K562 (cell line): ENCODE measurements at regions not wholly inside any gene's neighbourhood (a gene's known extent, or its start where the extent isn't known, plus 50 kb on each side); places are given as distances from the start of the nearest gene placed in this dataset.

ENCODE experiments used
- ATAC-seq: fragments of 200-7000 bp; cut with Tn5 transposase; 3 replicates; pipeline ENCODE4 v1.9.1; 2020; ENCODE audit warnings: moderate library complexity
- BruUV-seq: library from RNA; stranded (reverse); fragments of 400-500 nt; replicated peaks from 2 replicates; lab custom pipeline; 2021; lab: Mats Ljungman, UMichigan
- CTCF ChIA-PET: fragments of 300-600 bp; formaldehyde crosslinking; extraction: SDS; loops from one replicate; lab custom pipeline; 2021; ENCODE audit warnings: low intra/inter-chr PET ratio; lab: Yijun Ruan, JAX
- POLR2A ChIA-PET: fragments of 300-600, 350-650 bp; sonication (Branson Sonifier 250); formaldehyde crosslinking; extraction: SDS; loops from one replicate; lab custom pipeline; 2021; ENCODE audit warnings: antibody characterized with exemption, inconsistent platforms; lab: Yijun Ruan, JAX
- DNase-seq, 4 experiments: peaks; one replicate each; pipeline versions ENCODE4 v3.0.0 to v3.0.0-alpha.2; 2011 to 2018; ENCODE audit warnings: low spot score in 3 of 4, mixed read lengths in 3 of 4; ENCODE audit errors: extremely low read depth in 1 of 4
- FAIRE-seq: peaks from 2 replicates; lab custom pipeline; 2011; peaks lifted over from hg19 to GRCh38; lab: Jason Lieb, UNC
- H2AFZ ChIP-seq: 2 replicates; pipeline ENCODE4 v1.6.0; 2011; ENCODE audit warnings: low read depth, low read length, control low read depth, inconsistent platforms
- H3K27ac ChIP-seq: fragments of 200-600 bp; 3 replicates; pipeline ENCODE4 v1.8.0; 2011; ENCODE audit warnings: low read depth, mild to moderate bottlenecking, control low read depth, inconsistent platforms, low read length, moderate library complexity, mixed read lengths; ENCODE audit errors: extremely low read depth
- H3K27me3 ChIP-seq, 2 experiments: fragments of 300-600 bp in 1 of 2; 2 replicates in 1 of 2; 3 replicates in 1 of 2; pipeline versions ENCODE4 v1.6.0 to v1.8.0; 2011; ENCODE audit warnings: inconsistent platforms in 2 of 2, low read length in 2 of 2, mild to moderate bottlenecking in 1 of 2, mixed read lengths in 1 of 2, moderate library complexity in 1 of 2; ENCODE audit not compliant: control insufficient read depth in 2 of 2, insufficient read depth in 2 of 2
- H3K36me3 ChIP-seq: fragments of 300-600 bp; 3 replicates; pipeline ENCODE4 v1.8.0; 2011; ENCODE audit warnings: mild to moderate bottlenecking, low read length, inconsistent platforms; ENCODE audit not compliant: control insufficient read depth, insufficient read depth
- H3K4me1 ChIP-seq, 2 experiments: fragments of 200-600 bp in 1 of 2; replicated peaks in 1 of 2; 2 replicates in 1 of 2; 3 replicates in 1 of 2; pipeline versions ENCODE4 v1.5.1 to v1.8.0; 2011; ENCODE audit warnings: inconsistent platforms in 2 of 2, low read length in 2 of 2, mild to moderate bottlenecking in 1 of 2, mixed read lengths in 1 of 2, moderate library complexity in 1 of 2; ENCODE audit not compliant: control insufficient read depth in 2 of 2, insufficient read depth in 2 of 2
- H3K4me2 ChIP-seq: 2 replicates; pipeline ENCODE4 v1.6.1; 2011; ENCODE audit warnings: low read length, control low read depth, inconsistent platforms, mixed read lengths; ENCODE audit not compliant: insufficient read depth
- H3K4me3 ChIP-seq: fragments of 200-600 bp; sonication (generic), shearing (Covaris generic); 2 replicates; pipeline ENCODE4 v1.5.1; 2016; ENCODE audit warnings: control low read depth, inconsistent platforms
- H3K79me2 ChIP-seq: fragments of 200-600 bp; 3 replicates; pipeline ENCODE4 v1.8.0; 2011; ENCODE audit warnings: low read length, inconsistent platforms; ENCODE audit not compliant: control insufficient read depth, insufficient read depth
- H3K9ac ChIP-seq, 2 experiments: 2 replicates each; pipeline versions ENCODE4 v1.6.0 to v1.6.1; 2011; ENCODE audit warnings: low read depth in 2 of 2, low read length in 2 of 2, control low read depth in 1 of 2, inconsistent platforms in 1 of 2, mild to moderate bottlenecking in 1 of 2, mixed read lengths in 1 of 2; ENCODE audit not compliant: insufficient read depth in 1 of 2
- H3K9me1 ChIP-seq: one replicate; pipeline ENCODE4 v1.6.0; 2011; ENCODE audit warnings: inconsistent platforms, mild to moderate bottlenecking, low read length, moderate library complexity; ENCODE audit not compliant: control insufficient read depth, insufficient read depth
- H3K9me3 ChIP-seq: replicated peaks from 2 replicates; pipeline ENCODE4 v1.5.1; 2011; ENCODE audit warnings: low read depth, low read length, inconsistent platforms; ENCODE audit not compliant: control insufficient read depth, insufficient read depth
- H4K20me1 ChIP-seq: replicated peaks from 2 replicates; pipeline ENCODE4 v1.6.1; 2011; ENCODE audit warnings: low read length, inconsistent platforms, mixed read lengths; ENCODE audit not compliant: control insufficient read depth, insufficient read depth
- ARID3A ChIP-seq: IDR thresholded peaks from 2 replicates; pipeline ENCODE4 v1.6.1; 2012; ENCODE audit warnings: low read depth, low read length, improper control_type of control experiment, borderline replicate concordance
- ATF4 ChIP-seq: fragments of 450-650 bp; formaldehyde crosslinking; IDR thresholded peaks from 2 replicates; pipeline ENCODE4 v1.4.0; 2022; ENCODE audit warnings: mild to moderate bottlenecking, moderate library complexity
- EZH2 ChIP-seq: IDR thresholded peaks from 2 replicates; pipeline ENCODE4 v1.6.1; 2012; ENCODE audit warnings: low read depth, mild to moderate bottlenecking, inconsistent platforms, low read length, borderline replicate concordance
- SLC30A9 ChIP-seq: fragments of 250-450 bp; sonication (Bioruptor Pico); IDR thresholded peaks from 2 replicates; pipeline ENCODE4 v1.8.0; 2022; ENCODE audit warnings: mild to moderate bottlenecking, moderate library complexity
- SMARCC2 ChIP-seq: fragments of 450-650 bp; IDR thresholded peaks from 2 replicates; pipeline ENCODE4 v1.6.1; 2017; ENCODE audit warnings: antibody characterized with exemption, moderate library complexity, mild to moderate bottlenecking, low read depth
- WGBS: fragments of 100-300 bp; shearing (Covaris generic); methylation state at CpG from one replicate; pipeline ENCODE4 v1.1.6; 2016; ENCODE audit warnings: low coverage, mixed read lengths; ENCODE audit not compliant: insufficient coverage; ENCODE audit errors: missing lambda C conversion rate; 5-methylcytosine and 5-hydroxymethylcytosine counted together
- in situ Hi-C: fragments of 300-500 bp; cut with MboI; formaldehyde crosslinking; loops from 4 replicates; pipeline ENCODE4 v1.15.0; 2018; ENCODE audit warnings: inconsistent platforms, mixed read lengths
- intact Hi-C: fragments of 100-400 bp; cut with micrococcal nuclease; formaldehyde crosslinking; loops from 2 replicates; pipeline ENCODE4 v1.14.2; 2022
- TF ChIP-seq, protein P1 (sequence below): fragments of 450-650 bp; IDR thresholded peaks from 2 replicates; pipeline ENCODE4 v1.6.1; 2014; ENCODE audit warnings: low read depth, mild to moderate bottlenecking, moderate library complexity, borderline replicate concordance
- TF ChIP-seq, protein P2 (sequence below): fragments of 450-650 bp; IDR thresholded peaks from 2 replicates; pipeline ENCODE4 v1.6.1; 2016; ENCODE audit warnings: missing biosample characterization, missing genetic modification characterization
- TF ChIP-seq, protein P3 (sequence below): fragments of 450-650 bp; formaldehyde crosslinking; conservative IDR thresholded peaks from 2 replicates; pipeline ENCODE4 v1.4.0; 2022; ENCODE audit warnings: mild to moderate bottlenecking, missing genetic modification characterization
- TF ChIP-seq, protein P4 (sequence below): fragments of 250-450 bp; sonication (Bioruptor Pico); IDR thresholded peaks from 2 replicates; pipeline ENCODE4 v1.5.0; 2021
- TF ChIP-seq, protein P5 (sequence below): fragments of 250-450 bp; sonication (Bioruptor Pico); IDR thresholded peaks from 2 replicates; pipeline ENCODE4 v1.5.1; 2021; ENCODE audit warnings: mild to moderate bottlenecking

DNA sequence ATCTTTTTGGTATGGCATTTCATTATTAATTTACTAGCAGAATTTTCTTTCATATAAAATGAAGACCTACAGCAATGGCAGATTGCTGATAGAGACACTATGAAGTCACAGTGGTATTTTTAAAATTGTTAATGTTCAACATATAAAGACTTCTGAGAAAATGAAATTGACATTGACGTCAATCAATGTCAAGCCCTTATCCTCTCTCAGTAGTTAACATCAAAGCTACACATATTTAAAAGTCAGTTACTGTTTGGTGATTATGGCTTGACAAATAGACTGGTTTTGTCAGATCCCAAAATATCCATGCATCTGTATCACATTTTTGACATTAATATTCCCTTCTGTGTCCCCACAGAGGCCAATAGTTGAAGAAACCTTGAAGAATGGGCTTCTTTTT, 1069.1 kb upstream of the SEL1L start:
- H3K9ac ChIP-seq = no peak overlapping the region
- H3K9me1 ChIP-seq = no peaks in the 10 kb centered on the region
- H3K36me3 ChIP-seq = no peaks in the 10 kb centered on the region
- no peaks in the 10 kb centered on the region for H3K79me2 ChIP-seq
- 0% methylated on average over 1 of the region's 1 CpG for WGBS
- H3K27ac ChIP-seq = no peak overlapping the region
- ATAC-seq (no peak), DNase-seq (no peak), FAIRE-seq (no peak)
- no peaks in the 10 kb centered on the region for H3K27me3 ChIP-seq
- in situ Hi-C loops = no loop called here
- ChIA-PET CTCF (no interaction called here), POLR2A (no interaction called here)
- no peaks in the 10 kb centered on the region for H3K4me1 ChIP-seq
- H3K9me3 ChIP-seq = no peaks in the 10 kb centered on the region
- intact Hi-C loops = no loop called here
- BruUV-seq = no TSS peak
- no peaks in the 10 kb centered on the region for H4K20me1 ChIP-seq
- H3K4me3 ChIP-seq = no peak overlapping the region
- H2AFZ ChIP-seq = no peak overlapping the region
- H3K4me2 ChIP-seq = no peak overlapping the region
- TF ChIP-seq, protein P1, sequence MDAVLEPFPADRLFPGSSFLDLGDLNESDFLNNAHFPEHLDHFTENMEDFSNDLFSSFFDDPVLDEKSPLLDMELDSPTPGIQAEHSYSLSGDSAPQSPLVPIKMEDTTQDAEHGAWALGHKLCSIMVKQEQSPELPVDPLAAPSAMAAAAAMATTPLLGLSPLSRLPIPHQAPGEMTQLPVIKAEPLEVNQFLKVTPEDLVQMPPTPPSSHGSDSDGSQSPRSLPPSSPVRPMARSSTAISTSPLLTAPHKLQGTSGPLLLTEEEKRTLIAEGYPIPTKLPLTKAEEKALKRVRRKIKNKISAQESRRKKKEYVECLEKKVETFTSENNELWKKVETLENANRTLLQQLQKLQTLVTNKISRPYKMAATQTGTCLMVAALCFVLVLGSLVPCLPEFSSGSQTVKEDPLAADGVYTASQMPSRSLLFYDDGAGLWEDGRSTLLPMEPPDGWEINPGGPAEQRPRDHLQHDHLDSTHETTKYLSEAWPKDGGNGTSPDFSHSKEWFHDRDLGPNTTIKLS = no peak
- TF ChIP-seq, protein P2, sequence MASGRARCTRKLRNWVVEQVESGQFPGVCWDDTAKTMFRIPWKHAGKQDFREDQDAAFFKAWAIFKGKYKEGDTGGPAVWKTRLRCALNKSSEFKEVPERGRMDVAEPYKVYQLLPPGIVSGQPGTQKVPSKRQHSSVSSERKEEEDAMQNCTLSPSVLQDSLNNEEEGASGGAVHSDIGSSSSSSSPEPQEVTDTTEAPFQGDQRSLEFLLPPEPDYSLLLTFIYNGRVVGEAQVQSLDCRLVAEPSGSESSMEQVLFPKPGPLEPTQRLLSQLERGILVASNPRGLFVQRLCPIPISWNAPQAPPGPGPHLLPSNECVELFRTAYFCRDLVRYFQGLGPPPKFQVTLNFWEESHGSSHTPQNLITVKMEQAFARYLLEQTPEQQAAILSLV (tag) = no peak
- no peak for TF ChIP-seq SLC30A9 (CRISPR knock-in tag)
- TF ChIP-seq SMARCC2 = no peak
- TF ChIP-seq, protein P3, sequence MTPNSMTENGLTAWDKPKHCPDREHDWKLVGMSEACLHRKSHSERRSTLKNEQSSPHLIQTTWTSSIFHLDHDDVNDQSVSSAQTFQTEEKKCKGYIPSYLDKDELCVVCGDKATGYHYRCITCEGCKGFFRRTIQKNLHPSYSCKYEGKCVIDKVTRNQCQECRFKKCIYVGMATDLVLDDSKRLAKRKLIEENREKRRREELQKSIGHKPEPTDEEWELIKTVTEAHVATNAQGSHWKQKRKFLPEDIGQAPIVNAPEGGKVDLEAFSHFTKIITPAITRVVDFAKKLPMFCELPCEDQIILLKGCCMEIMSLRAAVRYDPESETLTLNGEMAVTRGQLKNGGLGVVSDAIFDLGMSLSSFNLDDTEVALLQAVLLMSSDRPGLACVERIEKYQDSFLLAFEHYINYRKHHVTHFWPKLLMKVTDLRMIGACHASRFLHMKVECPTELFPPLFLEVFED (CRISPR knock-in tag) = no peak
- TF ChIP-seq EZH2 = no peak
- TF ChIP-seq ATF4 (CRISPR knock-in tag) = no peak
- TF ChIP-seq, protein P4, sequence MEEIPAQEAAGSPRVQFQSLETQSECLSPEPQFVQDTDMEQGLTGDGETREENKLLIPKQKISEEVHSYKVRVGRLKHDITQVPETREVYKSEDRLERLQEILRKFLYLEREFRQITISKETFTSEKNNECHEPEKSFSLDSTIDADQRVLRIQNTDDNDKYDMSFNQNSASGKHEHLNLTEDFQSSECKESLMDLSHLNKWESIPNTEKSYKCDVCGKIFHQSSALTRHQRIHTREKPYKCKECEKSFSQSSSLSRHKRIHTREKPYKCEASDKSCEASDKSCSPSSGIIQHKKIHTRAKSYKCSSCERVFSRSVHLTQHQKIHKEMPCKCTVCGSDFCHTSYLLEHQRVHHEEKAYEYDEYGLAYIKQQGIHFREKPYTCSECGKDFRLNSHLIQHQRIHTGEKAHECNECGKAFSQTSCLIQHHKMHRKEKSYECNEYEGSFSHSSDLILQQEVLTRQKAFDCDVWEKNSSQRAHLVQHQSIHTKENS (CRISPR knock-in tag) = no peak
- no peak for TF ChIP-seq ARID3A
- TF ChIP-seq, protein P5, sequence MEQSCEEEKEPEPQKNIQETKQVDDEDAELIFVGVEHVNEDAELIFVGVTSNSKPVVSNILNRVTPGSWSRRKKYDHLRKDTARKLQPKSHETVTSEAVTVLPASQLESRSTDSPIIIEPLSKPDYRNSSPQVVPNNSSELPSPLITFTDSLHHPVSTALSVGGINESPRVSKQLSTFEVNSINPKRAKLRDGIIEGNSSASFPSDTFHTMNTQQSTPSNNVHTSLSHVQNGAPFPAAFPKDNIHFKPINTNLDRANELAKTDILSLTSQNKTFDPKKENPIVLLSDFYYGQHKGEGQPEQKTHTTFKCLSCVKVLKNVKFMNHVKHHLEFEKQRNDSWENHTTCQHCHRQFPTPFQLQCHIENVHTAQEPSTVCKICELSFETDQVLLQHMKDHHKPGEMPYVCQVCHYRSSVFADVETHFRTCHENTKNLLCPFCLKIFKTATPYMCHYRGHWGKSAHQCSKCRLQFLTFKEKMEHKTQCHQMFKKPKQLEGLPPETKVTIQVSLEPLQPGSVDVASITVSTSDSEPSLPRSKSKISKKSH (CRISPR knock-in tag) = no peak
